ENCODE measurements at regions not wholly inside any gene's neighbourhood (a gene's known extent, or its start where the extent isn't known, plus 50 kb on each side); places are given as distances from the start of the nearest gene placed in this dataset.

DNA sequence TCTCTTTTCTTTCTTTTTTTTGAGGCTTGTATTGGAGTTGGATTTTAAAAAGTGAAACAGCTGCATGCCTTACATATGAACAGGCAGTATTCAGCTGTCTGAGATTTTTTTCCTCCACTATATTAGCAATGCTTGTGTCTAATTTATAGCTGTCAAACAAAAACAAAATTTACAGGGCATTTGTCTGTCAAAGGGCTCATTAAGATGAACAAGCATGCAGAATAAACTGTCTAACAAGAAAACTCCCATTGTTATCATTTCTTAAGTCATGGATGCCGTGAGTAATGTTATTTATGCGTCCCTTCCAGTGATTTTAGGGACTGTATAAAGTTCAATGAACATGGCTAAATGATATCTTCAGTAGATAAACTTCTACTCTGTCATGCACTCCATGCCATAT is 674.7 kb downstream of the PLCL1 start:
- DNase-seq: no peak

DNA sequence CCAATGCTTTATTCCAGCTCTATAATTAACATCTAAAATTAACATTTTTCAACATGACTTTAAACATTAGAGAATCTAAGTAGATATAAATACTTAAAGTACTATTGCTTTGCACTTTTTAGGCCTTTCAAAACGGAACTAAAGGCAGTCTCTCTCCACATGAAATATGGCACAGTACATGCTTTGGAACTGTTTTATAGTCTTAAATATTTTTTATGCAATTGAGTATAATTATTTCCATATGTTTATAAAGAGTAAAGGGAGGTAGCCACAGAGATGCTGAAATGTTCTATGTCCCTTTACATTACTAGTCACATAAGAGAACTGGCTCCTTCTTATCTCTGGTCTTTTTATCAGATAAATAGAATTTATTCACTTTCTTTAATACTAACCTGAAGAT is 674.0 kb downstream of the PLCL1 start:
- DNase-seq: no peak

GRCh38 chr2:198476007-198476406 is 671.6 kb downstream of the PLCL1 start:
- DNase-seq: no peak

DNA sequence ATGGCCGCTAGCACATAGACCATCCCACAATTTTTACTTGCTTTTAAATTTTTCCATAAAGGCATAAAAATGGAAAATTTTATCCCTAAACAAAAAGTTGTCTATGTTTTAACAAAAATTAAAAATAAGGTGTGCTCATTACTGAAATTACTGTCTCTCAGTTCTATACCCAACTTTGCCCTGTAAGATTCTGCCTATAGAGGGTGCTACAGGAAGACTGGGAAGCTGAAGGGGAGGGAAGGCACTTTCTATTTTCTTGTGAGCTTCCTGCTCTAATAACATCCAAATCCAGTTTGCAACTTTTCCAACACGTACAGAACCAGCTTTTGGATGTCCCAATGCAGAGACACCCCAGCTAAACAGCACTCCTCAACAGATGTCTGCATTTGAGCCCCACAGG is 666.9 kb downstream of the PLCL1 start:
- no peak for DNase-seq

DNA sequence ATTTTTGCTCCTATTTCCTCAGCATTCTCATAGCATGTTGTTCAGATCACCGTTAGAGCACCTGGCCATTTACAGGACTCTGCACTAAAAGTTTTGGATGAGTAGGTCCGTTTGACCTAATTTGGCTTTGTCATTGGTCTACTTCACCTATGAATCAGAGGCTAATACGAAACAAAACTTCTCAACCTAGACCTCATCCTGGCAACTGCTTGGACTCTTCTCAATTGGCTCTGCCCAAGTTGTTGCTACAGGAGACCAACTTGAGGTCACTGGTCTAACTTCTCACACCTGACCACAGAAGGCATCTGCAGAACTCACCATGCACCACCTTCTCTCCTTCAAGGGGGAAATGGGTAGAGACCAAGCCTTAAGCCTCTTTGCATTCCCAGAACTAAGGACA is 663.7 kb downstream of the PLCL1 start:
- DNase-seq: no peak

DNA sequence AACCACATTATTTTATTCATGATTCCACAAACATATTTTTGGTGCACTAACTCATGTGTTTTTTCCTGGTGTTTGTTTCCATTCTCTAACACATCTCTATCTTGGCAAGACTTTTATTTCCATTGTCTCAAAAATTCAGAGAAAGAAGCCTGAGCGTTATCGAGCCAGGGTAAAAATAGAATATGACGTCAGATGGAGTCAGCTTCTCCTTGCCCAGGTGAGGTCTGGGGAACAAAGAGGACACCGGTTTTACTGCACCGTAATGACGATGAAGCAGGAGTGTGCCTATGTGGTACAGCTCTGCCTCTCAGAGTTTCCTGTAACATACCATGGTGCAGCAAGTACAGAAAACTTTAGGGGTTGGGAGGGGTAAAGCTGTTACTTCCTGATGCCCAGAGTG is 661.6 kb downstream of the PLCL1 start:
- DNase-seq: no peak

DNA sequence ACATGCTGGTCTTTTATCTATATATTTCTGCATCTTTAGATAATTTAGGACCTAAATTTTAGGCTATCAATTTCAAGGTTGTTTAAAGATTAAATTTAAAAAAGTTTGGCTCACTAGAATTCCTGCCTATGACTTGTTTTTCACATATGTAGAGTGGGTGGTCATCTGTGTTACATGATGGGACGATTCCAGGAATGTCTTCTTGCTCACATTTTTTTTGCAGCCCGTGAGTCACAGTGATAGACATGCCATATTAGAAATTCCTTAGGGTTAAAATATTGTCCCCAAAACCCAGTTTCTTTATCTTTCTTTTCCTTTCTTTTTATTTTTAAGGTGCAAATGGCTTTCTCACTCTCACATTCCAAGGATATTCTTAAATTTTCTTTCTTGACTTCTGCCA is 652.0 kb downstream of the PLCL1 start:
- no peak for DNase-seq

GRCh38 chr2:198453866-198454265 is 649.5 kb downstream of the PLCL1 start:
- no peak for DNase-seq

DNA sequence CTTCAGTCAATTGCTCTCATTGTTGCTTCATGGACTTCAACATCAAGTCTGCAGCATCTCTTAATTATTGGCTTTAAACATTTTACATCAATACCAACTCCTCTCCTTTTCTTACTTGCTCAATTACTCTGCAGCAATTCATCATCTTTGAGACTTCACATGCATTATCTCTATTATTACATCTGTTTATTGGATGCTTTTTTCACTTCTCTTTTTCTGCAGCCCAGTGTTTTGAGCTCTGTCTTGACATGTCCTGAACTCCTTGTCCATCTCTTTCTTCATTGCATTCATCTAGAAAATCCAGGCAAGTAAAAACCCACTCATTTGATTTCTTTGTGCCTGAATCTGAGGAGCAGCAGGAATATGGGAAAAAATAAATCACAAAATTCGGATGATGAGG is 647.9 kb downstream of the PLCL1 start:
- no peak for DNase-seq

- no peak for DNase-seq
Measured at GRCh38 chr2:198448789-198449188, 644.4 kb downstream of the PLCL1 start.

- no peak for DNase-seq
Measured at GRCh38 chr2:198444800-198445287, 640.5 kb downstream of the PLCL1 start.

- no peak for DNase-seq
Measured at GRCh38 chr2:198441901-198442300, 637.5 kb downstream of the PLCL1 start.

GRCh38 chr2:198441246-198441645 is 636.9 kb downstream of the PLCL1 start:
- no peak for DNase-seq

GRCh38 chr2:198440833-198441232 is 636.4 kb downstream of the PLCL1 start:
- DNase-seq: no peak

GRCh38 chr2:198438331-198438730 is 633.9 kb downstream of the PLCL1 start:
- no peak for DNase-seq

- no peak for DNase-seq
Measured at GRCh38 chr2:198424112-198424511, 619.7 kb downstream of the PLCL1 start.

GRCh38 chr2:198417836-198418235 is 613.4 kb downstream of the PLCL1 start:
- no peak for DNase-seq

DNA sequence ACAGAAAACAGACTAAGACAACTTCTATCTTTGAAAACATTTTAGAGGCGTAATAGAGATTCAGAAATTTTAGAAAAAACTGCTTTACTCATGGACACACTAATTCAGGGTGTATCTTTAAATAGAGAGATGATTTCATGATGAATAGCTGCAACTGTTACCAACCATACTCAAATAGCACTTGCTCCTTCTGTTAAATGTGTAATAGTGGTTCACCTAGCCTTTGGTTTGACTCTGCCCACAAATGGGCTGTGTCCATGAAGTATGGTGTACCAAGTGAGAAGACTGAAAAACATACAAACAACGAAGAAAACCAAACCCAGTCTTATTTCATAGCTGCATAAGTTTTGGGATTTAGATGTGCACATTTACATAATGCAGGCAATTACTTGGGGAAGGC is 610.6 kb downstream of the PLCL1 start:
- DNase-seq: no peak

GRCh38 chr2:198411936-198412335 is 607.5 kb downstream of the PLCL1 start:
- DNase-seq: no peak

- DNase-seq: no peak
Measured at GRCh38 chr2:198408171-198408570, 603.8 kb downstream of the PLCL1 start.

- DNase-seq: no peak
Measured at GRCh38 chr2:198405311-198405710, 600.9 kb downstream of the PLCL1 start.

DNA sequence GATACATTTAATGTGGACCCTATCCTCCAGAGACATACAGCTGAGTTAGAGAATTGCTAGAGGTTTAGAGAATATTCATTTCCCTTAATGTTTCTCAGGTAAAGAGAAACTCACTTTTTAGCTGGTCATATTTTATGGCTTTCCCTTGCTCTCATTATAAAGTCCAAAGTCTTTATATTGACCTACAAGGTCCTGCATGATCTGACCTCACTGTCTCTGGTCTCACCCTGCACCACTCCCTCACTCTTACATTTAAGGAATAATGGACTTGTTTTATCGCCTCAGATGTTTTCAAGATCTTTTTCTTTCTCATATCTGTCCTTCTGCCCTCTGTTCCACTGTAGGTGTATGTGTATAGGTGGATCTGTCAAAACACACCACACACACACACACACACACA is 597.3 kb downstream of the PLCL1 start:
- DNase-seq: no peak

DNA sequence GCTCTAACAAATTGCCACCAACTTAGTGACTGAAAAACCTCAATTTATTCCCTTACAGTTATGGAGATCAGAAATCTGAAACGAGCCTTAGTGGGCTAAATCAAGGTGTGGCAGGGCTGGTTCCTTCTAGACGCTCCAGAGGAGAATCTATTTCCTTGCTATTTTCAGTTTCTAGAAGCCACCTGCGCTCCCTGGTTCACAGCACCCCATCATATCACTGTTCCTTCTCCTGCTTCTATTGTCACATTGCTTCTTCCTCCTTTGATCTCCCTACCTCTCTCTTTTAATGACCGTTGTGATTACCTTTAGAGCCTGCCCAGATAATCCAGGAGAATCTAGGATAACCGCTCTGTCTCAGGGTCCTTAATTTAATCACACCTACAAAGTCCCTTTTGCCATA is 596.6 kb downstream of the PLCL1 start:
- no peak for DNase-seq

DNA sequence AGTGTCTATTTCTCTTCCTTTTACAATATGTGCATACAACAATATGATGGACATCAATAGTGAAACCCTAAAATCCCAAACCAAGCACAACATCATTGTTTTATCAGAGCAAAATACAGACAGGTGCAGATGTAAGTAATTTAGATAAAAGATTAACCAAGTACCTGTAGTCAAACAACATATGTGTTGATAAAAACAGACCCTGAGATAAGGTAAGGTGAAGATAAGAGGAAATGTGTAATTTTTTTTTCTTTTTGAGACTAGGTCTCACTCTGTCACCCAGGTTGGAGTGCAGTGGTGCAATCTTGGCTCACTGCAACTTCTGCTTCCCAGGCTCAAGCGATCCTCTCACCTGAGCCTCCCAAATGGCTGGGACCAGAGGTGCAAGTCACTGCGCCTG is 589.8 kb downstream of the PLCL1 start:
- DNase-seq: no peak

GRCh38 chr2:198390670-198391069 is 586.3 kb downstream of the PLCL1 start:
- no peak for DNase-seq

DNA sequence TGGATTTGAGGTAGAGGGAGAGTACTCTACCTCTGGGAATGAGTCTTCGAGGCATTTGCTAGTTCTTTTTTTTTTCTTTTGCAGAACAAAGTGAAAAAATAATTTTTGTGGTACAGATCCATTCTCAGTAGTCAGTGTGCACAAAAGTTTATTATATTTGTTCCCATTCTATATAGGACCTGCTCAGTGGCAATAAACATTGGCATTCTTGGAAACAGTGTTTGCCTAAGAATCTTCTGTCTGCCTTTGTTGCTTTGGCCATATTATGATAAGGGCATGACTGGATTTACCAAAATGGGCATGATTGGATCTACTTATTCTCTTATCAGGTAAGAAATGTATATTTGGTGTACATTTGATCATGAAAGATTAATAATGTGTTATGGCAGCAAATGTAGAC is 583.3 kb downstream of the PLCL1 start:
- DNase-seq: no peak
